ENCODE measurements at regions not wholly inside any gene's neighbourhood (a gene's known extent, or its start where the extent isn't known, plus 50 kb on each side); places are given as distances from the start of the nearest gene placed in this dataset.
"Not testable (repeated sequence)": the region's sequence is repeated elsewhere in the genome, so short reads cannot be mapped to it uniquely, and the experiment has no call there.

DNA sequence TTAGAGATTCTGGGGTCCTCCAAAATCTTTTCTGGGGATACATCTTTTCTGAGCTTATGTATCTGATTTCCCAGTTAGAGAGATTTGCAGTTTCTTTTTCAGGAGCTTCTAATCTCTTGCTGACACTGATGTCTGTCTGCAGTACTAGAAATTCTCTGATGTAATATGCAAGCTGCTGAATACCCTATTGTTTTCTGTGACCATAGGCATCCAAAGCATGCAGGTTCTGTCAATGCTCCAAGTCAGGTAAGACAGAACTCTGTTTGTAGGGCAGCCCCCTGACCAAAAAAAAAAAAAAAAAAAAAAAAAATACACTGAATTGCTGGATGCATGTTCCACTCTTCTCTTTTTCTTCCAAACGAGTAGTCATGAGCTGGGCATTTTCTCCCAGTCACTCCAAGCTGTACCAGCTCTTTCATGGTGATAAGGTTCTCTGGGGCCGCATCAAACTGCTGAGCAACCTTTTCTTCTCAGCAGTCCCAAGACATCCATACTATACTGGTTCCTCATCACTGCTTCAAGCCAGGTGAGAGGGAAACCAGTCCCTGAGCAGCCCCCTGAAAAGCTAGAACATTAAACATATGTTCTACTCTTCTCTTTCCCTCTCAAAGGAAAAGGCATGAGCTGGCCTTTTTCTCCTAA is 354.9 kb upstream of the ANKRD20A1 start:
- not testable (repeated sequence) for TF ChIP-seq CTCF, POLR2A (IDR thresholded peaks at IDR 0.05)

All from Peyer's patch (tissue), 4 donors.